ENCODE measurements at regions not wholly inside any gene's neighbourhood (a gene's known extent, or its start where the extent isn't known, plus 50 kb on each side); places are given as distances from the start of the nearest gene placed in this dataset.

DNA sequence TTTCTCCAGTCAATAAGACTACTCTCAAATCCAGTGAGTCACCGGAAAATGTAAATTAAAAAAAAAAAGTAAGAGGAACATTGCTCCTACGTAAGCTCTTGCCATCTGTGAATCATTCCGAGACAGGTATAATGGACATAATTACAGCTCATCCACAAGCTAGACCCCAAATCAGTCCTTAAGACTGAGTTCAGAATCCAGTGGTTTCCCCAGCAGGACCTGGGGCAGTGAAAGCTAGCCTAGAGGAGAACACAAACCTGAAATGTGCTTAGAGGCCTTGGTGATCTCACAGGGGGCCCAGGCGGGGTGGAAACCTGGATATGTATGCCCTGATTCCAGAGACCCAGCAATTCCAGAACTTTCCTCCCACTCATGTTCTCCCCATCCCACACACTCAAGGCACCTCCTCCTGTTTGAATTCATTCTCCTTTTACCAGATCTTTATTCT lies 132.0 kb downstream of the COPRS start (continued):
- TF ChIP-seq, protein P1, sequence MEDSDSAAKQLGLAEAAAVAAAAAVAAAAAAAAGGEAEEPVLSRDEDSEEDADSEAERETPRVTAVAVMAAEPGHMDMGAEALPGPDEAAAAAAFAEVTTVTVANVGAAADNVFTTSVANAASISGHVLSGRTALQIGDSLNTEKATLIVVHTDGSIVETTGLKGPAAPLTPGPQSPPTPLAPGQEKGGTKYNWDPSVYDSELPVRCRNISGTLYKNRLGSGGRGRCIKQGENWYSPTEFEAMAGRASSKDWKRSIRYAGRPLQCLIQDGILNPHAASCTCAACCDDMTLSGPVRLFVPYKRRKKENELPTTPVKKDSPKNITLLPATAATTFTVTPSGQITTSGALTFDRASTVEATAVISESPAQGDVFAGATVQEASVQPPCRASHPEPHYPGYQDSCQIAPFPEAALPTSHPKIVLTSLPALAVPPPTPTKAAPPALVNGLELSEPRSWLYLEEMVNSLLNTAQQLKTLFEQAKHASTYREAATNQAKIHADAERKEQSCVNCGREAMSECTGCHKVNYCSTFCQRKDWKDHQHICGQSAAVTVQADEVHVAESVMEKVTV (CRISPR knock-in tag; IDR thresholded peaks at IDR 0.05): no peak
- TF ChIP-seq, protein P2, sequence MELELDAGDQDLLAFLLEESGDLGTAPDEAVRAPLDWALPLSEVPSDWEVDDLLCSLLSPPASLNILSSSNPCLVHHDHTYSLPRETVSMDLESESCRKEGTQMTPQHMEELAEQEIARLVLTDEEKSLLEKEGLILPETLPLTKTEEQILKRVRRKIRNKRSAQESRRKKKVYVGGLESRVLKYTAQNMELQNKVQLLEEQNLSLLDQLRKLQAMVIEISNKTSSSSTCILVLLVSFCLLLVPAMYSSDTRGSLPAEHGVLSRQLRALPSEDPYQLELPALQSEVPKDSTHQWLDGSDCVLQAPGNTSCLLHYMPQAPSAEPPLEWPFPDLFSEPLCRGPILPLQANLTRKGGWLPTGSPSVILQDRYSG (tag; conservative IDR thresholded peaks at IDR 0.05; ENCODE audit: low read depth): no peak

DNA sequence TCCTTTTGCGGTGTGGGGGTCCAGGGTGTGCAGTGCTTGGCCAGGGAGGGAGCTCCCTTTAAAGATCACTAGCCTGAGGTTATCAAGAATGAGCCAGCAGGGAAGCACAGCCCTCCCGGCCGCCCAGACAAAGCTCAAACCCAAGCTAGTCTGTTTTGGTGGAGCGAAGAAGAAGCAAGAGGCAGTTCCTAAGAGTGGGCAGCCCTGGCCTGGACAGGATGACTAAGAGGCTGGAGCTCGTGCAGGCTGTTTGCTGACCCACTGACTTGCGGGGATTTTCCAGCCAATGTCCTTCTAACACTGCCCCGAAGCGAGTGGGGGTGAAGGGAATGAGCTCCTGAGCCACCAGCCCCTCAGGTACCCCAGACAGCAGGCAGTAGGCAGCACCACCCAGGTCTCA lies 134.4 kb downstream of the COPRS start:
- no peaks in the 10 kb centered on the region for H3K9me1 ChIP-seq (ENCODE audit: control insufficient read depth, insufficient read depth, low read length)
- no peak overlapping the region for H3K27ac ChIP-seq (ENCODE audit: extremely low read depth, low read depth, low read length)
- CTCF ChIA-PET (ENCODE audit: low intra/inter-chr PET ratio): no interaction called here
- no peaks in the 10 kb centered on the region for H3K9me3 ChIP-seq (replicated peaks; ENCODE audit: control insufficient read depth, insufficient read depth, low read depth, low read length)
- FAIRE-seq: no peak
- POLR2A ChIA-PET: interaction anchor here (1.3 kb wide), 1 partner anchor 28 kb away, joined by 3 read pairs; no protein-coding TSS in a partner anchor
- peaks cover 7 to 46% of the 10 kb centered on the region in 2 experiments; a peak in 4 of 5 replicates for H3K27me3 ChIP-seq (ENCODE audit: control insufficient read depth in 2 of 2, insufficient read depth in 2 of 2, low read length in 2 of 2)
- intact Hi-C loops (cut with micrococcal nuclease): no loop called here
- no peak overlapping the region for H3K9ac ChIP-seq (ENCODE audit: insufficient read depth in 1 of 2, low read depth in 2 of 2, low read length in 2 of 2)
- H3K4me3 ChIP-seq: no peak overlapping the region
- in situ Hi-C loops (cut with MboI): no loop called here
- TF ChIP-seq, protein P3, sequence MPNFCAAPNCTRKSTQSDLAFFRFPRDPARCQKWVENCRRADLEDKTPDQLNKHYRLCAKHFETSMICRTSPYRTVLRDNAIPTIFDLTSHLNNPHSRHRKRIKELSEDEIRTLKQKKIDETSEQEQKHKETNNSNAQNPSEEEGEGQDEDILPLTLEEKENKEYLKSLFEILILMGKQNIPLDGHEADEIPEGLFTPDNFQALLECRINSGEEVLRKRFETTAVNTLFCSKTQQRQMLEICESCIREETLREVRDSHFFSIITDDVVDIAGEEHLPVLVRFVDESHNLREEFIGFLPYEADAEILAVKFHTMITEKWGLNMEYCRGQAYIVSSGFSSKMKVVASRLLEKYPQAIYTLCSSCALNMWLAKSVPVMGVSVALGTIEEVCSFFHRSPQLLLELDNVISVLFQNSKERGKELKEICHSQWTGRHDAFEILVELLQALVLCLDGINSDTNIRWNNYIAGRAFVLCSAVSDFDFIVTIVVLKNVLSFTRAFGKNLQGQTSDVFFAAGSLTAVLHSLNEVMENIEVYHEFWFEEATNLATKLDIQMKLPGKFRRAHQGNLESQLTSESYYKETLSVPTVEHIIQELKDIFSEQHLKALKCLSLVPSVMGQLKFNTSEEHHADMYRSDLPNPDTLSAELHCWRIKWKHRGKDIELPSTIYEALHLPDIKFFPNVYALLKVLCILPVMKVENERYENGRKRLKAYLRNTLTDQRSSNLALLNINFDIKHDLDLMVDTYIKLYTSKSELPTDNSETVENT (CRISPR knock-in tag; IDR thresholded peaks at IDR 0.05): no peak
- TF ChIP-seq ELF1 (tag; IDR thresholded peaks at IDR 0.05) (no peak), TAL1 (IDR thresholded peaks at IDR 0.05) (no peak), DDX20 (tag; IDR thresholded peaks at IDR 0.05; ENCODE audit: low read depth) (no peak), NR2C2 (CRISPR knock-in tag; IDR thresholded peaks at IDR 0.05) (no peak), NR2C2 (tag; IDR thresholded peaks at IDR 0.05) (no peak), HMGN3 (IDR thresholded peaks at IDR 0.05; ENCODE audit: borderline replicate concordance, extremely low read depth, insufficient read length, low read depth, low read length) (no peak)
- TF ChIP-seq, protein P2 (tag; conservative IDR thresholded peaks at IDR 0.05; ENCODE audit: low read depth): no peak
- WGBS (ENCODE audit: insufficient coverage, low coverage, missing lambda C conversion rate): 7% methylated on average over 8 of the region's 8 CpGs
- no peak for ATAC-seq
- no peak overlapping the region for H2AFZ ChIP-seq (ENCODE audit: low read depth, low read length)
- BruUV-seq (replicated peaks): no TSS peak
- no peak for DNase-seq (ENCODE audit: extremely low read depth in 1 of 4, low spot score in 3 of 4)
- H4K20me1 ChIP-seq (replicated peaks; ENCODE audit: control insufficient read depth, insufficient read depth, low read length): no peaks in the 10 kb centered on the region
- H3K36me3 ChIP-seq (ENCODE audit: control insufficient read depth, insufficient read depth, low read length): no peaks in the 10 kb centered on the region
- no peaks in the 10 kb centered on the region for H3K79me2 ChIP-seq (ENCODE audit: control insufficient read depth, insufficient read depth, low read length)
- no peak overlapping the region for H3K4me2 ChIP-seq (ENCODE audit: insufficient read depth, low read length)
- H3K4me1 ChIP-seq (replicated peaks in 1 of 2; ENCODE audit: control insufficient read depth in 2 of 2, insufficient read depth in 2 of 2, low read length in 2 of 2): no peaks in the 10 kb centered on the region; a peak in 2 of 5 replicates
